ENCODE measurements at regions not wholly inside any gene's neighbourhood (a gene's known extent, or its start where the extent isn't known, plus 50 kb on each side); places are given as distances from the start of the nearest gene placed in this dataset.
A peak's percentile ranks its signal among the peaks of the same experiment; 100 is the strongest.
"Not testable (repeated sequence)": the region's sequence is repeated elsewhere in the genome, so short reads cannot be mapped to it uniquely, and the experiment has no call there.

GRCh38 chr9:6106711-6107339, 91.4 kb upstream of the RANBP6 start:
- H3K4me3 ChIP-seq (ENCODE audit: control insufficient read depth in 2 of 3, extremely low read depth in 1 of 3, insufficient read depth in 2 of 3, low read depth in 1 of 3, low read length in 3 of 3): no peak overlapping the region
- no peaks in the 10 kb centered on the region for H4K20me1 ChIP-seq (ENCODE audit: control insufficient read depth, extremely low read depth, insufficient read depth, low read length)
- FAIRE-seq (peak; percentile 71), DNase-seq (ENCODE audit: low read depth, low spot score) (peak; percentile 15)
- H3K9me3 ChIP-seq (ENCODE audit: control insufficient read depth, low read depth, low read length): no peaks in the 10 kb centered on the region
- H3K9me1 ChIP-seq (ENCODE audit: control insufficient read depth, extremely low read depth, insufficient read depth, low read length): no peaks in the 10 kb centered on the region
- peak overlapping the region; percentile 68 for H3K27ac ChIP-seq (ENCODE audit: control insufficient read depth, insufficient read depth, low read length)
- TF ChIP-seq EZH2 (IDR thresholded peaks at IDR 0.05; ENCODE audit: low read length): no peak
- TF ChIP-seq, protein P1, sequence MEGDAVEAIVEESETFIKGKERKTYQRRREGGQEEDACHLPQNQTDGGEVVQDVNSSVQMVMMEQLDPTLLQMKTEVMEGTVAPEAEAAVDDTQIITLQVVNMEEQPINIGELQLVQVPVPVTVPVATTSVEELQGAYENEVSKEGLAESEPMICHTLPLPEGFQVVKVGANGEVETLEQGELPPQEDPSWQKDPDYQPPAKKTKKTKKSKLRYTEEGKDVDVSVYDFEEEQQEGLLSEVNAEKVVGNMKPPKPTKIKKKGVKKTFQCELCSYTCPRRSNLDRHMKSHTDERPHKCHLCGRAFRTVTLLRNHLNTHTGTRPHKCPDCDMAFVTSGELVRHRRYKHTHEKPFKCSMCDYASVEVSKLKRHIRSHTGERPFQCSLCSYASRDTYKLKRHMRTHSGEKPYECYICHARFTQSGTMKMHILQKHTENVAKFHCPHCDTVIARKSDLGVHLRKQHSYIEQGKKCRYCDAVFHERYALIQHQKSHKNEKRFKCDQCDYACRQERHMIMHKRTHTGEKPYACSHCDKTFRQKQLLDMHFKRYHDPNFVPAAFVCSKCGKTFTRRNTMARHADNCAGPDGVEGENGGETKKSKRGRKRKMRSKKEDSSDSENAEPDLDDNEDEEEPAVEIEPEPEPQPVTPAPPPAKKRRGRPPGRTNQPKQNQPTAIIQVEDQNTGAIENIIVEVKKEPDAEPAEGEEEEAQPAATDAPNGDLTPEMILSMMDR (optimal IDR thresholded peaks at IDR 0.05 in 1 of 3, IDR thresholded peaks at IDR 0.05 in 1 of 3, conservative IDR thresholded peaks at IDR 0.05 in 1 of 3; ENCODE audit: extremely low read depth in 1 of 3, insufficient read depth in 2 of 3, low read length in 3 of 3): peak; percentile 53 to 62 (median 55)
- dilution Hi-C loops (cut with MboI; ENCODE audit: extremely low pct_ligation_motif_present, low sequenced_read_pairs): no loop called here
- peak overlapping the region; percentile 67 for H2AFZ ChIP-seq (ENCODE audit: control insufficient read depth, low read length)
- H3K79me2 ChIP-seq (ENCODE audit: control insufficient read depth, insufficient read depth, low read length): no peaks in the 10 kb centered on the region
- peak overlapping the region; percentile 39 for H3K9ac ChIP-seq (ENCODE audit: control insufficient read depth, extremely low read depth, insufficient read depth, low read length)
- H3K4me1 ChIP-seq (ENCODE audit: control insufficient read depth, extremely low read depth, insufficient read depth, low read length): peaks cover 49% of the 10 kb centered on the region
- H3K36me3 ChIP-seq (ENCODE audit: control insufficient read depth in 2 of 2, extremely low read depth in 1 of 2, insufficient read depth in 2 of 2, low read length in 2 of 2): no peaks in the 10 kb centered on the region
- no peaks in the 10 kb centered on the region for H3K27me3 ChIP-seq (ENCODE audit: control insufficient read depth, extremely low read depth, insufficient read depth, low read length)
- peak overlapping the region; percentile 64 for H3K4me2 ChIP-seq (ENCODE audit: control insufficient read depth, extremely low read depth, insufficient read depth, low read depth, low read length)

DNA sequence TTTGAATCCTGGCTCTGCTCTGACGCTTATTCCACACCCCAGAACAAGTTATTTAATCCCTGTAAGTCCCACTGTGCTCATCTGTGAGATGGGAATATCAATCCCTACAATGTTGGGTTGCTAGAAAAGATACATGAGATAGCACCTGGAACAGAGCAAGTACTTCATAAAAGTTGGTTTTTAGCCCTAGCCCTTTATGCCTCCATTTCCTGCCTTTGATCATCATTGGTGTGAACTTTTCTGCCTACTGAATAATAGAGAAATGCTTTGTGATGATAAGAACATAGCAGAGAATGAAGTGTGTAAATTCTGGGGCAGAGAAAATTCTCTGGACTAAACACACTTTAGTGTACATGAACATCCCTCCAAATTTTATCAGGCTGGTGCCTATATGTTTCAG, 90.3 kb upstream of the RANBP6 start:
- no peaks in the 10 kb centered on the region for H3K9me3 ChIP-seq (ENCODE audit: control insufficient read depth, low read depth, low read length)
- peaks cover 54% of the 10 kb centered on the region for H3K4me1 ChIP-seq (ENCODE audit: control insufficient read depth, extremely low read depth, insufficient read depth, low read length)
- dilution Hi-C loops (cut with MboI; ENCODE audit: extremely low pct_ligation_motif_present, low sequenced_read_pairs): no loop called here
- no peaks in the 10 kb centered on the region for H3K27me3 ChIP-seq (ENCODE audit: control insufficient read depth, extremely low read depth, insufficient read depth, low read length)
- no peak for FAIRE-seq
- no peak overlapping the region for H3K4me2 ChIP-seq (ENCODE audit: control insufficient read depth, extremely low read depth, insufficient read depth, low read depth, low read length)
- H2AFZ ChIP-seq (ENCODE audit: control insufficient read depth, low read length): no peak overlapping the region
- no peak overlapping the region for H3K9ac ChIP-seq (ENCODE audit: control insufficient read depth, extremely low read depth, insufficient read depth, low read length)
- H3K36me3 ChIP-seq (ENCODE audit: control insufficient read depth in 2 of 2, extremely low read depth in 1 of 2, insufficient read depth in 2 of 2, low read length in 2 of 2): no peaks in the 10 kb centered on the region
- H3K79me2 ChIP-seq (ENCODE audit: control insufficient read depth, insufficient read depth, low read length): no peaks in the 10 kb centered on the region
- no peaks in the 10 kb centered on the region for H3K9me1 ChIP-seq (ENCODE audit: control insufficient read depth, extremely low read depth, insufficient read depth, low read length)
- TF ChIP-seq, protein P1 (optimal IDR thresholded peaks at IDR 0.05 in 1 of 3, IDR thresholded peaks at IDR 0.05 in 1 of 3, conservative IDR thresholded peaks at IDR 0.05 in 1 of 3; ENCODE audit: extremely low read depth in 1 of 3, insufficient read depth in 2 of 3, low read length in 3 of 3): no peak
- TF ChIP-seq EZH2 (IDR thresholded peaks at IDR 0.05; ENCODE audit: low read length): no peak
- no peak for DNase-seq (ENCODE audit: low read depth, low spot score)
- H4K20me1 ChIP-seq (ENCODE audit: control insufficient read depth, extremely low read depth, insufficient read depth, low read length): no peaks in the 10 kb centered on the region
- H3K4me3 ChIP-seq (ENCODE audit: control insufficient read depth in 2 of 3, extremely low read depth in 1 of 3, insufficient read depth in 2 of 3, low read depth in 1 of 3, low read length in 3 of 3): no peak overlapping the region
- H3K27ac ChIP-seq (ENCODE audit: control insufficient read depth, insufficient read depth, low read length): no peak overlapping the region

GRCh38 chr9:6104406-6104805, 89.0 kb upstream of the RANBP6 start:
- Histone ChIP-seq H3K27ac (ENCODE audit: control insufficient read depth, insufficient read depth, low read length) (peak overlapping the region; percentile 53), H3K4me1 (ENCODE audit: control insufficient read depth, extremely low read depth, insufficient read depth, low read length) (peaks cover 53% of the 10 kb centered on the region), H3K4me2 (ENCODE audit: control insufficient read depth, extremely low read depth, insufficient read depth, low read depth, low read length) (peak overlapping the region; percentile 50)
- FAIRE-seq; H2AFZ ChIP-seq (ENCODE audit: control insufficient read depth, low read length); H3K27me3 ChIP-seq (ENCODE audit: control insufficient read depth, extremely low read depth, insufficient read depth, low read length); H3K9me1 ChIP-seq (ENCODE audit: control insufficient read depth, extremely low read depth, insufficient read depth, low read length); H3K79me2 ChIP-seq (ENCODE audit: control insufficient read depth, insufficient read depth, low read length); H4K20me1 ChIP-seq (ENCODE audit: control insufficient read depth, extremely low read depth, insufficient read depth, low read length); H3K9me3 ChIP-seq (ENCODE audit: control insufficient read depth, low read depth, low read length); H3K36me3 ChIP-seq (ENCODE audit: control insufficient read depth in 2 of 2, extremely low read depth in 1 of 2, insufficient read depth in 2 of 2, low read length in 2 of 2); dilution Hi-C loops (cut with MboI; ENCODE audit: extremely low pct_ligation_motif_present, low sequenced_read_pairs); H3K4me3 ChIP-seq (ENCODE audit: control insufficient read depth in 2 of 3, extremely low read depth in 1 of 3, insufficient read depth in 2 of 3, low read depth in 1 of 3, low read length in 3 of 3); H3K9ac ChIP-seq (ENCODE audit: control insufficient read depth, extremely low read depth, insufficient read depth, low read length): not testable (repeated sequence)
- peak; percentile 81 for DNase-seq (ENCODE audit: low read depth, low spot score)

DNA sequence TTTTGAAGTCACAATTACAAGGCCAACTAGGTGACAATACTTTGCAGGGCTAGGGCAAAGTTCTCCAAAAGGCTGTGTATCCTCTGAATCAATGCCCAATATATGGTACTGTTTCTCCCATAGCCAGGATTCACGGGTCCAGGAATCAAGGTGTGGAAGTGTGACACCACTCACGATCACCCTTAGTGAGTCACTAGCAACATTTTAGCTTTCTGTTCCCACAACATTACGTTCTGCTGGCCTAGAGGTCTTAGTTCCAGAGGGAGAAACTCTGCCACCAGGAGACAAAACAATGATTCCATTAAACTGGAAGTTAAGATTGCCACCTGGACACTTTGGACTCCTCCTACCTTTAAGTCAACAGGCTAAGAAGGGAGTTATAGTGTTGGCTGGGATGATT, 88.5 kb upstream of the RANBP6 start:
- dilution Hi-C loops (cut with MboI; ENCODE audit: extremely low pct_ligation_motif_present, low sequenced_read_pairs); H3K36me3 ChIP-seq (ENCODE audit: control insufficient read depth in 2 of 2, extremely low read depth in 1 of 2, insufficient read depth in 2 of 2, low read length in 2 of 2); H4K20me1 ChIP-seq (ENCODE audit: control insufficient read depth, extremely low read depth, insufficient read depth, low read length); H3K79me2 ChIP-seq (ENCODE audit: control insufficient read depth, insufficient read depth, low read length); H3K9me1 ChIP-seq (ENCODE audit: control insufficient read depth, extremely low read depth, insufficient read depth, low read length); DNase-seq (ENCODE audit: low read depth, low spot score); FAIRE-seq; H3K9ac ChIP-seq (ENCODE audit: control insufficient read depth, extremely low read depth, insufficient read depth, low read length); H3K27me3 ChIP-seq (ENCODE audit: control insufficient read depth, extremely low read depth, insufficient read depth, low read length); H3K9me3 ChIP-seq (ENCODE audit: control insufficient read depth, low read depth, low read length); H2AFZ ChIP-seq (ENCODE audit: control insufficient read depth, low read length): not testable (repeated sequence)
- Histone ChIP-seq H3K27ac (ENCODE audit: control insufficient read depth, insufficient read depth, low read length) (peak overlapping the region; percentile 53), H3K4me1 (ENCODE audit: control insufficient read depth, extremely low read depth, insufficient read depth, low read length) (peaks cover 52% of the 10 kb centered on the region), H3K4me3 (ENCODE audit: control insufficient read depth in 2 of 3, extremely low read depth in 1 of 3, insufficient read depth in 2 of 3, low read depth in 1 of 3, low read length in 3 of 3) (peak overlapping the region in 1 of 3 experiments; percentile 13), H3K4me2 (ENCODE audit: control insufficient read depth, extremely low read depth, insufficient read depth, low read depth, low read length) (peak overlapping the region; percentile 50)
